ACHN (cell line): ENCODE measurements at regions not wholly inside any gene's neighbourhood (a gene's known extent, or its start where the extent isn't known, plus 50 kb on each side); places are given as distances from the start of the nearest gene placed in this dataset.
A peak's percentile ranks its signal among the peaks of the same experiment; 100 is the strongest.

Experiments
- DNase-seq: peaks from one replicate; pipeline ENCODE4 v3.0.0-alpha.2; 2015
- in situ Hi-C: cut with HindIII; loops from 2 replicates; pipeline ENCODE4 v1.10.0; 2017; ENCODE audit warnings: low sequenced_read_pairs, low pct_ligation_motif_present, low pct_unique_long_range_greater_than_20kb

- in situ Hi-C loops, result no loop called here
- DNase-seq, result no peak
Observed at GRCh38 chr3:117603097-117603496, 893.5 kb downstream of the TUSC7 start.

- in situ Hi-C loops, result no loop called here
- no peak for DNase-seq
Observed at GRCh38 chr3:117606866-117607265, 897.3 kb downstream of the TUSC7 start.

- no peak for DNase-seq
- in situ Hi-C loops, result no loop called here
Observed at GRCh38 chr3:117609330-117609729, 899.8 kb downstream of the TUSC7 start.

- in situ Hi-C loops, result no loop called here
Observed at GRCh38 chr3:117610156-117610555, 900.6 kb downstream of the TUSC7 start.

GRCh38 chr3:117611211-117611610, 901.6 kb downstream of the TUSC7 start:
- in situ Hi-C loops, result no loop called here

More at GRCh38 chr3:117610156-117610555, 900.6 kb downstream of the TUSC7 start:
- no peak for DNase-seq

GRCh38 chr3:117616227-117616626, 906.6 kb downstream of the TUSC7 start:
- in situ Hi-C loops, result no loop called here

More at GRCh38 chr3:117611211-117611610, 901.6 kb downstream of the TUSC7 start:
- DNase-seq, result no peak

GRCh38 chr3:117617906-117618305, 908.3 kb downstream of the TUSC7 start:
- in situ Hi-C loops, result no loop called here
- no peak for DNase-seq

More at GRCh38 chr3:117616227-117616626, 906.6 kb downstream of the TUSC7 start:
- peak; percentile 4 for DNase-seq

GRCh38 chr3:117618462-117618861, 908.9 kb downstream of the TUSC7 start:
- in situ Hi-C loops, result no loop called here
- DNase-seq, result no peak

- DNase-seq, result no peak
- in situ Hi-C loops, result no loop called here
Observed at GRCh38 chr3:117619805-117620204, 910.2 kb downstream of the TUSC7 start.

GRCh38 chr3:117622171-117622841, 912.7 kb downstream of the TUSC7 start:
- in situ Hi-C loops, result no loop called here
- DNase-seq, result peak; percentile 77

- in situ Hi-C loops, result no loop called here
- no peak for DNase-seq
Observed at GRCh38 chr3:117624424-117624823, 914.8 kb downstream of the TUSC7 start.

- in situ Hi-C loops, result no loop called here
- DNase-seq, result no peak
Observed at GRCh38 chr3:117625174-117625573, 915.6 kb downstream of the TUSC7 start.

GRCh38 chr3:117626577-117626976, 917.0 kb downstream of the TUSC7 start:
- in situ Hi-C loops, result no loop called here
- DNase-seq, result no peak

- in situ Hi-C loops, result no loop called here
- no peak for DNase-seq
Observed at GRCh38 chr3:117628823-117629291, 919.3 kb downstream of the TUSC7 start.

- in situ Hi-C loops, result no loop called here
- DNase-seq, result no peak
Observed at GRCh38 chr3:117629505-117629904, 919.9 kb downstream of the TUSC7 start.

GRCh38 chr3:117630469-117630868, 920.9 kb downstream of the TUSC7 start:
- in situ Hi-C loops, result no loop called here
- DNase-seq, result no peak

GRCh38 chr3:117630885-117631284, 921.3 kb downstream of the TUSC7 start:
- DNase-seq, result no peak
- in situ Hi-C loops, result no loop called here

GRCh38 chr3:117631781-117632180, 922.2 kb downstream of the TUSC7 start:
- in situ Hi-C loops, result no loop called here

GRCh38 chr3:117632191-117632590, 922.6 kb downstream of the TUSC7 start:
- in situ Hi-C loops, result no loop called here

More at GRCh38 chr3:117631781-117632180, 922.2 kb downstream of the TUSC7 start:
- no peak for DNase-seq

GRCh38 chr3:117633207-117633606, 923.6 kb downstream of the TUSC7 start:
- no peak for DNase-seq
- in situ Hi-C loops, result no loop called here

More at GRCh38 chr3:117632191-117632590, 922.6 kb downstream of the TUSC7 start:
- DNase-seq, result no peak
